GM04504 (cell line): ENCODE measurements at regions not wholly inside any gene's neighbourhood (a gene's known extent, or its start where the extent isn't known, plus 50 kb on each side); places are given as distances from the start of the nearest gene placed in this dataset.
"Not testable (repeated sequence)": the region's sequence is repeated elsewhere in the genome, so short reads cannot be mapped to it uniquely, and the experiment has no call there.

ENCODE experiments used
- DNase-seq: peaks from one replicate; pipeline ENCODE4 v3.0.0-alpha.2; 2012; ENCODE audit warnings: low read depth

DNA sequence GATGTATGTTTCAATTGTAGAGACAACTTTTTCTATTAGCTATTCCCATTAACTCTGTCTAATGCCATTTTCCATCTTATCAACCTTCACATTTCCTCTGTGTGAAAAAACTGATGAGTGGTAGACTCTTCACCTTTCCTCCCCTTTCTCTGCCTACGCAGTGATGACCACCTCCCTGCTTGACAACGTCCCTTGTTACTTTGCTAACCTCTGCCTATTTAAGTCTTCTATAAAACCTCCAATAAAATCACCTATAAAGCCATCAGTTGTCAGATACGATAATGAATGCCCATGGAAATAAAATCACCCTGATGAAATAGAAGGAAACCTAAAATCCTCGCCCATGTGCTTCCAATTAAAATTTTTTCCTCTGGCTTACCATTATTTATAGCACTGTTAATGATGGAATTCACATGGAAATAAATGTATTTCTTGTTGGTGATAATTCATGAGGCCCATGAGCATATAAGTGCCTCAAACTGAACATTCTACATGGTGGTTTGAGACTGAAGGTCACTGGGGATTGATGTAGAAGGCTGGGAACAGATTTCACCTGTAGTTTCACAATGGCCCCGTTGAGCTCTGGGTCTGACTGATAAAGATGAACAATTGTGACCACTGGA, 1454.0 kb upstream of the SEL1L start:
- DNase-seq, result no peak

DNA sequence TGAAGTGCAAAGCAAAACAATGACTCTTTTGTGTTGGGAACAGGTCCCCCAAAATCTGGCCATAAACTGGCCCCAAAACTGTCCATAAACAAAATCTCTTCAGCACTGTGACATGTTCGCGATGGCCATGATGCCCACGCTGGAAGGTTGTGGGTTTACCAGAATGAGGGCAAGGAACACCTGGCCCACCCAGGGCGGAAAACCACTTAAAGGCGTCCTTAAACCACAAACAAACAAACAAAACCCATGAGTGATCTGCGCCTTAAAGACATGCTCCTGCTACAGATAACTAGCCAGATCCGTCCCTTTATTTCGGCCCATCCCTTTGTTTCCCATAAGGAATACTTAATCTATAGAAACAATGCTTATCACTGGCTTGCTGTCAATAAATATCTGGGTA, 1460.9 kb upstream of the SEL1L start:
- not testable (repeated sequence) for DNase-seq

GRCh38 chr14:82999802-83000201, 1466.1 kb upstream of the SEL1L start:
- DNase-seq, result no peak

GRCh38 chr14:83004456-83005006, 1470.9 kb upstream of the SEL1L start:
- no peak for DNase-seq

GRCh38 chr14:83006121-83006670, 1472.5 kb upstream of the SEL1L start:
- DNase-seq, result no peak

- DNase-seq, result not testable (repeated sequence)
Measured at GRCh38 chr14:83007052-83007451, 1473.4 kb upstream of the SEL1L start.

DNA sequence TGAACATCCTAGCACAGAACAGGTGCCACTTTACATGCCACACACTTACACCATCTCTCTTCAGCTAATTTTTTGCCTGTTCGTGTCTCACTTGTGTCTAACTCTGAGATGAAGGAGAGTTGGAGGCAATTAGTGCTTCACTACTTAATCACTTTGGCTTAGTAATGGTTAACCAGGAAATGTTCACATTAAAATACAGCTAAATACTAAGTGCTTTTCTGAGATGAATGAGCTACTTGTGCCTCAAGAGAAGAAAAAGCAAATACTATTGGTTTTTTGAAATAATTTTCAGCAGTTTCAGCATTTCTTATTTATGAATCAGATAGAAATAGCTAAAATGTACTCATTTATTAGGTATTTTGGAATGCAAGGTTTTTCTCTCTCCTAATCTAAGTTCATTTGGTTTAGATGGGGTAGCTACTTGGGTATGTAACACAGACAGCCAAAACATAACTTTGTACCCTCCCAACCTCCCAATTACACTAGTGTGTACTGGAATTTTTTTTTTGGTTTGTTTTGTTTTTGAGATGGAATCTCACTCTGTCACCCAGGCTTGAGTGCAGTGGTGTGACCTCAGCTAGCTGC, 1474.1 kb upstream of the SEL1L start:
- DNase-seq, result no peak

GRCh38 chr14:83017296-83017695, 1483.6 kb upstream of the SEL1L start:
- DNase-seq, result no peak

DNA sequence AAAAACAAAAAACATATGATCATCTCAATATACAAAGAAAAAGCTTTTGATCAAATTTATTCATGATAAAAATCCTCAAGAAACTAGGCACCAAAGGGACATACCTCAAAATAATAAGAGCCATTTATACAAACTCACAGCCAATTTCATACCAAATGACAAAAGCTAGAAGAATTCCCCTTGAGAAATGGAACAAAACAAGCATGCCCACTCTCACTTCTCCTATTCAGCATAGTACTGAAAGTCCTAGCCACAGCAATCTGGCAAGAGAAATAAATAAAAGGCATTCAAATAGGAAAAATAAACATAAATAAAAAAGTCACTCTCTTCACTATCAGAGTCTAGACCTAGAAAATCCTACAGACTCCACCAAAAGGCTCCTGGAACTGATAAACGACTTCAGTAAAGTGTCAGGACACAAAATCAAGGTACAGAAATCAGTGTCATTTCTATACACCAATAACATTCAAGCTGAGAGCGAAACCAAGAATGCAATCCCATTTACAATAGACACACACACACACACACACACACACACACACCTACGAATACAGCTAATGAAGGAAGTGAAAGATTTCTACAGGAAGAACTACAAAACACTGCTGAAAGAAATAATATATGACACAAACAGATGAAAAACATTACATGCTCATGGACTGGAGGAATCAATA, 1486.2 kb upstream of the SEL1L start:
- no peak for DNase-seq

GRCh38 chr14:83021323-83021722, 1487.7 kb upstream of the SEL1L start:
- no peak for DNase-seq

DNA sequence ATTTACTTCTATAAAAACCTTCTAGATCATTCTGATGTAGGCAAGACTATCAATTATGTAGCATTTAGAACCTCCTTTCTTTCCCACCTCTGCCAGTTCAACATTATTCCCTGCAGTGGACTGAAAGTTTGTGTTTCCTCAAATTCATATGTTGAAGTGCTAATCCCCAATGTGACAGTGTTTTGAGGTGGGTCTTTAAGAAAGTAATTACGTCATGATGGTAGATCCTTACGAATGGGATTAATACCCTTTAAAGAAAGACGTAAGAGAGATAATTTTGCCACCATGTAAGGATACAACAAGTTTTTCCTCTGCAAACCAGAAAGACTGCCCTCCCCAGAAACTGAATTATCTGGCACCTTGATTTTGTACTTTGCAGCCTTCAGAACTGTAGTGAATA, 1489.7 kb upstream of the SEL1L start:
- no peak for DNase-seq

- DNase-seq, result no peak
Measured at GRCh38 chr14:83041224-83041623, 1507.6 kb upstream of the SEL1L start.

DNA sequence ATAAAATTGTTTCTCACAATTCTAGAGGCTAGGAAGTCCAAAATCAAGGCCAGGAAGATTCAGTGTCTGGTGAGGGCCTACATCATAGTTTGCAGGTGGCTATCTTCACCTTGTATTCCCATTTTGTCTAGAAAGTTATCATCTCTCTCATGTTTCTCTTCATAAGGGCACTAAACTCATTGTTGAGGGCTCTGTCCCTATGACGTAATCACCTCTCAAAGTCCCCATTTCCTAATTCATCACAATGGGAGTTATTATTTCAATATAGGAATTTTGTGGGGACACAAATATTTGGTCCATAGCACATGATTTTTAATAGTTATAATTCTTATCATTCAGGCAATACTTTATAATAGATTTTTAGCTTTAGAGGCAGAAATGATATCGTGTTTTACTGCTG, 1509.2 kb upstream of the SEL1L start:
- no peak for DNase-seq

DNA sequence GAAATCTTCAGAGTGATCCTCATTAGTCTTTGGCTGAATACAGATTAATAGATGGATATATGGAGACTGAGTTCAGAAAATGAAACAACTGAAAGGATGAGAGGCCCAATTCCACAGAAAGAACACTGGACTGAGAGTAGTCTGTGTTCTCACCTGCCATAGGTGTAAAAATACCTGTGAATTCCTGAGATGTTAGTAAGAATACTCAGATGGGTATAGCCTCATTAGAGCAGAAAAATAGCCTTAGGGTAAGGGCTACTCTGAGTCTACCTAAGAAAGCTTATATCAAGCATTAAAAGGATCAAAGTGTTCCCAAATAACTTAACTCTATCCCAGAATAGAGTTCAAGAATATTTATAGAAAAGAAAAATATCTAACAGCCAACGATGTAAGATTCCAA, 1510.3 kb upstream of the SEL1L start:
- no peak for DNase-seq

GRCh38 chr14:83047059-83047830, 1513.6 kb upstream of the SEL1L start:
- no peak for DNase-seq

GRCh38 chr14:83053022-83053710, 1519.5 kb upstream of the SEL1L start:
- DNase-seq, result no peak

DNA sequence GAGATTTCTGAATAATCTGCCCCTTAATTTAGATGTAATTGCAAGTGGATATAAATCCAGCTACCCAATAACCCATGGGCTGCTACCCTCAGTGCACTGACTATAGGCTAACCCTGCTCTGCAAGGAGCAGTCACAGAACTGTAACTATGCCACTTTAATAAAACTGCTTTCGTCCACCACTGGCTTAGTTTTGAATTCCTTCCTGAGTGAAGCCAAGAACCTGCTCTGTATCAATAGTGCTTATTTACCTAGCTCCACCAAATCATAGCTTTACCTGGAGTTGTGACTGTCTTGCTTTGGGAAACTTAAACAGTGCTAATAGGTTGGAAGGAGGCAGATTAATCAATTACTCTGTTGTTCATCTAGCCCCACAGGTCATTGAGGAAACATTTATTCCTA, 1524.4 kb upstream of the SEL1L start:
- DNase-seq, result no peak

DNA sequence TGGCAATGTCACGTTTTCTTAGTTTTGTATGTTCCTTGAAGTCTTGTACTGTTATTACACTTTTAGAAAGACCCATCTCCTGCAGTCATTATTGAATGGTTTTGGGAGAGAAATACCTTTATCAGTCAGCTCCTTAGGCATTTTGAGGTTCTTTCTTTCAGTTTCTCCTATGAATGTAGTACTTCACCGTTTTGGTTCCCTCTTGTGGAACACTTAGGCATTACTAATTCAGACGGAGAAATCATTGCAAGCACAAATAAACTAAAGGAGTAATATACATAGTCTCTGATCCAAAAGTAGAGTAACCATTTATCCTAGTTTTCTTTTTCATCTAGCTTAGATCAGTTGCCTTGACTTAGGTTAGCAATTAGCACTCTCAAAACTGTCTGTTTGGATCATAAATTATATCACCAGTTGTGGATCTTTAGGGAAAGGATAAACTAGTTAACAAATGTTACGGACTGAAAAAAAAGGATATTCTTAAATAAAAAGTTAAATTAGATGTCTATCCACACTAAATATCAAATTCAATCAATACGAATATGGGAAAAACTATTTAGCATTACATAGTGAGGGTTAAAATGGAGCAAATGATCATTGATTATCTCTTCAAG, 1538.3 kb upstream of the SEL1L start:
- DNase-seq, result no peak

DNA sequence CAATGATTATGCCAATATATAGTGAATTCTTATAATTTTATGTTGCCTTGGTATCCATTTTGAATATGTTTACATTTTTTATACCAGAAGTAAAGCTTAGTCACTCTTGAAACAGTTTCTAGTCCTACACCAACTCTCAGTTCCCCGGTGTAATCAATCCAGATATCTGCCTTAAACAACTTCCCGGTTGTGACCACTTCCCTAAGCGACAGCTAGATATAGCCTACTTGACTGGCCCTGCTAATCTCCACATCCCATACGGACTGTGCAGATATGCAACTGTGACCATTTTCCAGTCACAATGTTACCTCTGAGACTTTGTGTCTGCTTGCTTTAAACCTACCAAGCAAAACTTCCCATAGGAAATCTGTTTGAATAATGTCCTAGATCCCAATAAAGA, 1551.5 kb upstream of the SEL1L start:
- no peak for DNase-seq

GRCh38 chr14:83085725-83086124, 1552.1 kb upstream of the SEL1L start:
- no peak for DNase-seq
